ENCODE measurements at regions not wholly inside any gene's neighbourhood (a gene's known extent, or its start where the extent isn't known, plus 50 kb on each side); places are given as distances from the start of the nearest gene placed in this dataset.

DNA sequence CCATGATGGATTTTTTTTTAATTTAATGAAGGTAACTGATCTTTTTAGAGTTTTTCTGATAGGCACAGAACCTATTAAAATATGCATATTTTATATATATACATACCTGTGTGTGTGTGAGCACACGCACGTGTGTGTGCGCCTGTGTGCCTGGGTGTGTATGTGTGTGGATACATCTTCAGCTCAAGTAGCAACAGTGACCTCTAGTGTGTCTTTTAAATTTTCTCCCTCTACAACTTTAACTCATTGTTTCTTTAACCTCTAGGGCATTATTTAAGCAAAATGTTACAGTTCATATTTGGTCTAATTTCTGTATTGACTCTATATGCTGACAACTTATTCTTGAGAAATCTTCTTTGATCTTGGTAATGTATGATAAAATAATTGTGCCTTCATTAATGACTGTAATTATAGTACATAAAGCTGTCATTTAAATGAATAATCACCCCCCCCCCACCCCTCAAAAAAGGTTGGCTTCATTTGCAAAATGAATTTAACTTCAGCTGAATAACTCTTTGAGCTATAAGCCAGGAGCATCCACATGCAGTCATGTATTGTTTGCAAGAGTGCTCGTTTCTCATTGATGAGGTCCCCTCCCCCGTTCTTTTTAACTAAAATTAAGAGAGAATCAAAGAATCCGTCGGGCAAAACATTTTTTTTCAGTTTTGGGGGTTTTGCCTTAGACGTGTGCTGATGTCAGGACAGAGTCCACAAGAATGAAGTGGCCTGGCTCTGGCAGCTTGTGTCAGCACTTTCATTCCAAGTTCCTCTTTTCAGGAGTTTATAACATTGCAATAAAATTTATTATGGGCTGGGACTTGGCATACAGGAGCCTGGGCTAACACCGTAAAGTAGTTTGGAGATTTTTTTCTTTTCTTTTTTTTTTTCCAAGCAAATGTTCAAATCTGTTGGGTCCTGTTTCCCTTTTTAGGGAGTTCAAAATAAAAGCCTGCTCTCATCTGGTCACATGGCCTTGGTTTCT is 80.0 kb downstream of the ETAA1 start:
- 4% methylated on average over 9 of the region's 9 CpGs for WGBS (ENCODE audit: low lambda C conversion rate)
- no peak overlapping the region for H3K4me2 ChIP-seq (ENCODE audit: low read depth, low read length)
- H3K9me3 ChIP-seq (ENCODE audit: low read length), result no peaks in the 10 kb centered on the region
- H3K4me3 ChIP-seq (replicated peaks in 1 of 3; ENCODE audit: insufficient read depth in 1 of 3, low read depth in 2 of 3, low read length in 3 of 3), result no peak overlapping the region
- intact Hi-C loops (cut with micrococcal nuclease; ENCODE audit: unreplicated experiment) (loop anchor here (2.0 to 5.0 kb wide), 3 partner anchors 370 to 1048 kb away; no protein-coding TSS in a partner anchor), in situ Hi-C loops (cut with HindIII; ENCODE audit: extremely low pct_ligation_motif_present, low pct_unique_long_range_greater_than_20kb) (no loop called here)
- ChIA-PET CTCF (ENCODE audit: low intra/inter-chr PET ratio, low total read pairs) (no interaction called here), POLR2A (no interaction called here)
- DNase-seq (ENCODE audit: low spot score), result peak; percentile 32
- BruUV-seq (replicated peaks), result no TSS peak
- H3K79me2 ChIP-seq (ENCODE audit: insufficient read depth, low read length), result no peaks in the 10 kb centered on the region
- no peaks in the 10 kb centered on the region for H3K36me3 ChIP-seq (replicated peaks in 1 of 2; ENCODE audit: control insufficient read depth in 1 of 2, insufficient read depth in 2 of 2, low read length in 2 of 2)
- no peak overlapping the region for H3K9ac ChIP-seq (ENCODE audit: insufficient read depth, low read depth, low read length)
- no peak overlapping the region for H2AFZ ChIP-seq (ENCODE audit: low read length)
- peak; percentile 80 for ATAC-seq
- H3K4me1 ChIP-seq (ENCODE audit: insufficient read depth, low read length), result no peaks in the 10 kb centered on the region
- H3K27me3 ChIP-seq (ENCODE audit: control insufficient read depth in 1 of 2, insufficient read depth in 2 of 2, low read length in 2 of 2), result no peaks in the 10 kb centered on the region; a peak in 1 of 5 replicates
- TF ChIP-seq STAG1 (CRISPR knock-in tag; IDR thresholded peaks at IDR 0.05), result peak; percentile 76
- TF ChIP-seq, protein P1, sequence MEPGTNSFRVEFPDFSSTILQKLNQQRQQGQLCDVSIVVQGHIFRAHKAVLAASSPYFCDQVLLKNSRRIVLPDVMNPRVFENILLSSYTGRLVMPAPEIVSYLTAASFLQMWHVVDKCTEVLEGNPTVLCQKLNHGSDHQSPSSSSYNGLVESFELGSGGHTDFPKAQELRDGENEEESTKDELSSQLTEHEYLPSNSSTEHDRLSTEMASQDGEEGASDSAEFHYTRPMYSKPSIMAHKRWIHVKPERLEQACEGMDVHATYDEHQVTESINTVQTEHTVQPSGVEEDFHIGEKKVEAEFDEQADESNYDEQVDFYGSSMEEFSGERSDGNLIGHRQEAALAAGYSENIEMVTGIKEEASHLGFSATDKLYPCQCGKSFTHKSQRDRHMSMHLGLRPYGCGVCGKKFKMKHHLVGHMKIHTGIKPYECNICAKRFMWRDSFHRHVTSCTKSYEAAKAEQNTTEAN (CRISPR knock-in tag; conservative IDR thresholded peaks at IDR 0.05), result peak; percentile 48; the same call in 1 of the 2 replicates
- TF ChIP-seq DNMT1 (CRISPR knock-in tag; IDR thresholded peaks at IDR 0.05), result no peak
- TF ChIP-seq MAFK (conservative IDR thresholded peaks at IDR 0.05 in 1 of 2, IDR thresholded peaks at IDR 0.05 in 1 of 2; ENCODE audit: low read length in 2 of 2), result peak in 1 of 2 experiments; percentile 9; a peak in 1 of 4 replicates
- TF ChIP-seq, protein P2, sequence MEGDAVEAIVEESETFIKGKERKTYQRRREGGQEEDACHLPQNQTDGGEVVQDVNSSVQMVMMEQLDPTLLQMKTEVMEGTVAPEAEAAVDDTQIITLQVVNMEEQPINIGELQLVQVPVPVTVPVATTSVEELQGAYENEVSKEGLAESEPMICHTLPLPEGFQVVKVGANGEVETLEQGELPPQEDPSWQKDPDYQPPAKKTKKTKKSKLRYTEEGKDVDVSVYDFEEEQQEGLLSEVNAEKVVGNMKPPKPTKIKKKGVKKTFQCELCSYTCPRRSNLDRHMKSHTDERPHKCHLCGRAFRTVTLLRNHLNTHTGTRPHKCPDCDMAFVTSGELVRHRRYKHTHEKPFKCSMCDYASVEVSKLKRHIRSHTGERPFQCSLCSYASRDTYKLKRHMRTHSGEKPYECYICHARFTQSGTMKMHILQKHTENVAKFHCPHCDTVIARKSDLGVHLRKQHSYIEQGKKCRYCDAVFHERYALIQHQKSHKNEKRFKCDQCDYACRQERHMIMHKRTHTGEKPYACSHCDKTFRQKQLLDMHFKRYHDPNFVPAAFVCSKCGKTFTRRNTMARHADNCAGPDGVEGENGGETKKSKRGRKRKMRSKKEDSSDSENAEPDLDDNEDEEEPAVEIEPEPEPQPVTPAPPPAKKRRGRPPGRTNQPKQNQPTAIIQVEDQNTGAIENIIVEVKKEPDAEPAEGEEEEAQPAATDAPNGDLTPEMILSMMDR (CRISPR knock-in tag; IDR thresholded peaks at IDR 0.05), result peak; percentile 62
- peak; percentile 77 for TF ChIP-seq ZNF652 (CRISPR knock-in tag; IDR thresholded peaks at IDR 0.05; ENCODE audit: borderline replicate concordance, low read depth)
- no peak for TF ChIP-seq ZSCAN22 (CRISPR knock-in tag; IDR thresholded peaks at IDR 0.05)
- 0 out of 2 replicates have a peak, but pooled peaks have one; percentile 24 for TF ChIP-seq SMC3 (IDR thresholded peaks at IDR 0.05; ENCODE audit: low read length)
- FAIRE-seq, result peak; percentile 50
- H3K27ac ChIP-seq (ENCODE audit: extremely low read length, insufficient read depth, low read length), result no peak overlapping the region
- H4K20me1 ChIP-seq (ENCODE audit: insufficient read depth, low read length), result no peaks in the 10 kb centered on the region
